MCF 10A (cell line): ENCODE measurements at regions not wholly inside any gene's neighbourhood (a gene's known extent, or its start where the extent isn't known, plus 50 kb on each side); places are given as distances from the start of the nearest gene placed in this dataset.

Experiments
- BruUV-seq: library from RNA; stranded (reverse); fragments of 400-500 nt; replicated peaks from 2 replicates; lab custom pipeline; 2021; lab: Mats Ljungman, UMichigan
- CTCF ChIA-PET: fragments of 300-600 bp; sonication (Branson Sonifier 250); formaldehyde crosslinking; extraction: SDS; loops from one replicate; lab custom pipeline; 2021; ENCODE audit warnings: antibody characterized with exemption, inconsistent platforms; lab: Yijun Ruan, JAX
- POLR2A ChIA-PET: fragments of 300-600, 350-650 bp; sonication (Branson Sonifier 250); formaldehyde crosslinking; extraction: SDS; loops from one replicate; lab custom pipeline; 2020; ENCODE audit warnings: antibody characterized with exemption, inconsistent platforms; lab: Yijun Ruan, JAX
- DNase-seq: peaks from one replicate; pipeline ENCODE4 v3.0.0-alpha.2; 2018; ENCODE audit not compliant: unreplicated experiment
- H3K27ac Mint-ChIP-seq: one replicate; pipeline ENCODE4 v1.8.0; 2022; ENCODE audit warnings: mild to moderate bottlenecking, low read depth, mixed read lengths; ENCODE audit not compliant: unreplicated experiment
- H3K27me3 Mint-ChIP-seq: one replicate; pipeline ENCODE4 v1.8.0; 2022; ENCODE audit warnings: mixed read lengths; ENCODE audit not compliant: insufficient read depth, unreplicated experiment
- H3K36me3 Mint-ChIP-seq: one replicate; pipeline ENCODE4 v1.8.0; 2022; ENCODE audit warnings: mild to moderate bottlenecking, moderate library complexity, mixed read lengths; ENCODE audit not compliant: insufficient read depth, unreplicated experiment
- H3K4me1 Mint-ChIP-seq: one replicate; pipeline ENCODE4 v1.8.0; 2022; ENCODE audit warnings: mixed read lengths; ENCODE audit not compliant: insufficient read depth, unreplicated experiment
- H3K4me3 Mint-ChIP-seq: one replicate; pipeline ENCODE4 v1.8.0; 2022; ENCODE audit warnings: mild to moderate bottlenecking, moderate library complexity, mixed read lengths; ENCODE audit not compliant: unreplicated experiment
- H3K9me3 Mint-ChIP-seq: one replicate; pipeline ENCODE4 v1.8.0; 2022; ENCODE audit warnings: mixed read lengths; ENCODE audit not compliant: unreplicated experiment
- CTCF ChIP-seq: fragments of 200-600 bp; IDR thresholded peaks from one replicate; pipeline ENCODE4 v1.8.0; 2022; ENCODE audit warnings: antibody characterized with exemption, mild to moderate bottlenecking; ENCODE audit not compliant: unreplicated experiment
- intact Hi-C: fragments of 100-400 bp; cut with micrococcal nuclease; formaldehyde crosslinking; loops from 2 replicates; pipeline ENCODE4 v1.14.1; 2022

- TF ChIP-seq CTCF: no peak
- Mint-ChIP-seq H3K27ac (no peak overlapping the region), H3K4me1 (peaks cover 6% of the 10 kb centered on the region), H3K36me3 (peaks cover 7% of the 10 kb centered on the region), H3K9me3 (peaks cover 8% of the 10 kb centered on the region), H3K27me3 (no peaks in the 10 kb centered on the region), H3K4me3 (no peak overlapping the region)
- intact Hi-C loops: no loop called here
- ChIA-PET POLR2A (interaction anchor here (0.7 kb wide), 1 partner anchor 16 kb away, joined by 3 read pairs; no protein-coding TSS in a partner anchor), CTCF (no interaction called here)
- no TSS peak for BruUV-seq
- DNase-seq: no peak
Measured at GRCh38 chr3:88282528-88283241, 132.9 kb downstream of the C3orf38 start.

GRCh38 chr3:88283242-88283592, 133.5 kb downstream of the C3orf38 start:
- DNase-seq: no peak
- BruUV-seq: no TSS peak
- intact Hi-C loops: no loop called here
- no peak overlapping the region for H3K4me3 Mint-ChIP-seq
- H3K27me3 Mint-ChIP-seq: no peaks in the 10 kb centered on the region
- peaks cover 7% of the 10 kb centered on the region for H3K36me3 Mint-ChIP-seq
- TF ChIP-seq CTCF: no peak
- H3K4me1 Mint-ChIP-seq: peaks cover 6% of the 10 kb centered on the region
- ChIA-PET POLR2A (no interaction called here), CTCF (no interaction called here)
- H3K9me3 Mint-ChIP-seq: peaks cover 8% of the 10 kb centered on the region
- H3K27ac Mint-ChIP-seq: no peak overlapping the region

- Mint-ChIP-seq H3K36me3 (no peaks in the 10 kb centered on the region), H3K27ac (no peak overlapping the region), H3K4me3 (no peak overlapping the region), H3K4me1 (no peaks in the 10 kb centered on the region), H3K27me3 (no peaks in the 10 kb centered on the region), H3K9me3 (no peaks in the 10 kb centered on the region)
- no peak for TF ChIP-seq CTCF
- DNase-seq: no peak
- no TSS peak for BruUV-seq
- CTCF ChIA-PET: no interaction called here
- intact Hi-C loops: no loop called here
- POLR2A ChIA-PET: no interaction called here
Measured at GRCh38 chr3:88291486-88291885, 141.7 kb downstream of the C3orf38 start.

- H3K4me1 Mint-ChIP-seq: no peaks in the 10 kb centered on the region
- H3K9me3 Mint-ChIP-seq: no peaks in the 10 kb centered on the region
- no peaks in the 10 kb centered on the region for H3K36me3 Mint-ChIP-seq
- BruUV-seq: no TSS peak
- ChIA-PET POLR2A (no interaction called here), CTCF (no interaction called here)
- no peak for TF ChIP-seq CTCF
- no peak overlapping the region for H3K27ac Mint-ChIP-seq
- intact Hi-C loops: no loop called here
- no peaks in the 10 kb centered on the region for H3K27me3 Mint-ChIP-seq
- no peak overlapping the region for H3K4me3 Mint-ChIP-seq
- no peak for DNase-seq
Measured at GRCh38 chr3:88298189-88298588, 148.4 kb downstream of the C3orf38 start.
